Activated T-cell treated with anti-CD3 and anti-CD28 coated beads for 4 hours (primary cell): ENCODE measurements at regions not wholly inside any gene's neighbourhood (a gene's known extent, or its start where the extent isn't known, plus 50 kb on each side); places are given as distances from the start of the nearest gene placed in this dataset.
A peak's percentile ranks its signal among the peaks of the same experiment; 100 is the strongest.

ENCODE experiments used
- DNase-seq: peaks from one replicate; pipeline ENCODE4 v3.0.0-alpha.2; 2020

GRCh38 chr7:116083796-116084195 is 53.2 kb upstream of the TFEC start:
- no peak for DNase-seq

DNA sequence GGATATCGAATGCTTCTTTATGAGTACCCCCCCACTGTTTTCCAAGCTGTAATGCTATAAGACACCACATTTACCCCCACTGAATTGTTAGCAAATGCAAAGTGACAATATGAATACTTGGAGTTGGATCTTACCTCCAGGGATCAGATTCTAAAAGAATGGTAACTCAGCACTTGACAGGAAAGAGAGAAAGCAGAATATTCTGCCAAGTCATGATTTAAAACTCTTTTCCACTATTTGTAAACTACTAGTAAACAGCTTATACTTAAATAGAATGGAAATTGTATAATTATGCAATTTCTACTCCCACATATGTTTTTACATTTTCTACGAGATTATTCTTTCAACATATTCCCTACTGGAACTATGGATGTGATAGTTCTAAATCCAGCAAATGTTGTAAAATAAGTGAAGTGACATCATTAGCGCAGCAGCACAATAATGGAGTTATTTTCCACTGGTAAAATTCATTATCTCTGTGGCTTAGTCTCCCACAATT is 56.0 kb upstream of the TFEC start:
- DNase-seq = no peak

DNA sequence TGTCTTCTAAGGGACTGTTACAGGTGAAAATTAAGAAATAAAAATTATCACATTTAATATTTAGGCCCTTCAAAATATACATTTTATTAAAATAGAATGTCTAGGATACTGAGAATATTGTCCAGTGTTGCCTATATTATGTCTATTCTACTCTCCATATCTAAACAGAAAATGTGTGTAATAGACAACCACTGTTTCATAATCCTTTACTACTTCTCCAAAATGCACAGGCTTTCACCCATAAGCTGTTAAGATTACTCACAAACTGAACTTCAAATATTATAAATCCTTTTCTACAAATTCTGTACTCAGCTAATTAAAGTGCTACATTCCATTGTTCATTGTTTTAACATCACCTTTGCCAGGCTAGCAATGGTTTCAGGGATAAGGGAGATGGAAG is 56.7 kb upstream of the TFEC start:
- DNase-seq = no peak

DNA sequence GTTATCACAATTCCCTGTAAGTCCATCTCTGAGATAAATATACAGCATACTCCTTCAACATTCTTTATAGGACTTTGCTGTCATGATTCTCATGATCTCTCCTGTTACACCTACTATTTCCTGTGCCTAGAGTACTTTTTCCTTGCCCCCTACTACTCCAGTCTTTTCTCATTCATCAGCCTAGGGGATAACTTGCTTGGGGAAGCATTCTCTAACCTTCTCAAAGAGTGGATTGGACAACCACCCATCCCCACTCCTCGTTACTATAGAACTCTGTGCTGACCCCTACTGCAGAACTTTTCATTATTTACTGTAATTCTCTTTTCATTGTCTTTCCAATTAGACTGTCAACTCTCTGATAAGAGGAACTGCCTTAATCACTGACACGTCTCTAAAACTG is 57.4 kb upstream of the TFEC start:
- DNase-seq = no peak

- DNase-seq = no peak
Measured at GRCh38 chr7:116089293-116089692, 58.7 kb upstream of the TFEC start.

DNA sequence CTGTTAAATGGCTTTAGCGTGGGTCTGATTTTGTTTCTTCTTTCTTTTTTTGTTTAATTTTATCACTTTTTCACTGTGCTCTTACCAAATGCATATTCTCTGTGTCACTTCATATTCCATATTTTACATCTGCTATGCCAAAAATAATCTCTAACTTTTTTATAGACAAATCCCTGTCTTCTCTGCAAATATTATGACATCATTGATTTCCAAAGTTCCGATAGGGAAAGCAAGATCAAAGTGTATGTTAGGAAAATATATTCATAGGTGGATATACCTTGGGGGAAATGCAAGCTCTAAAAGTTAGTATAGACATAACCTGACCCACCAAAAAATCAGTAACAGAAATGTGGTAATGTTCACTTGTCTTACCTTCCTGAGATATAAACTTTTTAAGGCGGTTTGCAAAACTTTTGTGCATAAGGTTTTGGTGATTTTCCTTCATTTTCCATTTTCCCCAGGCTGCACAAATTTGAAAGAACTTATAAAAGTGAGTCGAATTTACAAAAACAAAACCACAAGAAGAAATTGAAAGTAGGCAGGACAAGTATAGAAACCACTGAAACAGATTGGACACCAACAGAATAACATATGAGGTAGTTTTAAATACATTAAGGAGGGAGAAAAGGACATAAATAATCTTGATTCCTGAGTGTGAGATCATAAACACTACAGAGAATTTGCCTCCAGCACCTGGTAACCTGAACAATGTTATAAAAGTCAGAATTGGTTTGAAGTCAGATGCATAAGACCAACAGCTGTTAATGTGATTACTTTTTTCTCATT is 63.1 kb upstream of the TFEC start:
- no peak for DNase-seq

DNA sequence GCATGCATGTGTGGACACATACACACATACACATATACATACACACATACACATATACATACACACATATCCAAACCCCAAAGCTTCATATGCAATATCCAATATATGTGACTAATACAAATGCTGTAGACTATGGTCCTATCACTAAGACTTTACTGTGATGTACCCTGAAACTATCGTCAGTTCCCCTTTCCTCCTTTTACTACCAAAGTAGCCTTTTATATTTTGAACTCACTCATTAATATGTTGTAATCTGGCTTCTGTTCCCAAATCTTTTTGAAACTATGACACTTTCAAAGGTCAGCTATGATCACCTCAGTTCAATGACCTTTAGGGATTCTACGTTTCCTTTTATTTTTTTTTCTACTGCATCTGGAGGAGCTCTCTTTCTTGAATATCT is 64.8 kb upstream of the TFEC start:
- no peak for DNase-seq

GRCh38 chr7:116097365-116098009 is 66.9 kb upstream of the TFEC start:
- no peak for DNase-seq

DNA sequence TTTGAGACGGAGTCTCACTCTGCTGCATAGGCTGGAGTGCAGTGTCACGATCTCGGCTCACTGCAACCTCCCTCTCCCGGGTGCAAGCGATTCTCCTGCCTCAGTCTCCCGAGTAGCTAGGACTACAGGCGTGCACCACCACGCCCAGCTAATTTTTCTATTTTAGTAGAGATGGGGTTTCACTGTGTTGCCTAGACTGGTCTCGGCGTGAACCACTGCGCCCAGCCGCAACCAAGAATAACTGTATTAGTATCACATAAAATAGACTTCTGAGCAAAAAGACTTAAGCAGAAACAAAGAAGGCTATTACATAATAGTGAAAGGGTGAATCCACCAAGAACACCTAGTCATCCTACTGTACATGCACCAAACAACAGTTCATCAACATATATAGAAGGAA is 67.6 kb upstream of the TFEC start:
- no peak for DNase-seq

DNA sequence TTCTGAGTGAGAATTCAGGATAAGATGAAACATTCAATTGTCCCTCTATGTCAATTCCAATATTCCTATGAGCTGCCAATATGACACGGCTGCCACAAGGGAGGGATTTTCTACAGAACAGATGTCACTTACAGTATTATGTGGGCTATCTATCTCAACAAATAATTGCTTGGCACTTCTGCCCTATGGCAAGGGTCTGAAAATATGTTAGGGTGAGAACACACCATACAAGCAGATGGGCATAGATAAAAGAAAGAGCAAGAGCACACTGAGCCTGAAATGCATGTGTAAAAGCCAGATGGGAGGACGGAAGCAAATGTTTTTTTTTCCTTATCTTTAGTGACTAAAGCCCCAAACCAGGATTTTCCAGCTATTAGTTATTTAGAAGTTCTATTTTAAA is 70.1 kb upstream of the TFEC start:
- DNase-seq = no peak

DNA sequence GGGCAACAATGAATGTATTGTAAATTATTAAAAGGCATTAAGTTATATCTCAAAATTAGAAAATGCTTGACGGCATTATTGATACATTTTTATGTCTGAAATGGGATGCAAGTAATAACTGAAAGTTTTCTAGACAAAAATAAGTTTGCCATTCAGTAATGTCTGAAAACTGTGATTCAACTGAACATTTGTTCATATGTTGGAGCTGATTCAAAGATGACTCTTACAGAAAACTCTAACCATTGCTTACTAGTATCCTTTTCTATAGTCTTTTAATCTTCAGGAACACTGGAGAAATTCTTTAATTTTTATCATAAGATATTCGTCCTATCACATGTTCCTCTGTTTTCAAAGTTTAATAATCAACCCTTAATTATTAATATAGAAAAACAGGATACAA is 71.1 kb upstream of the TFEC start:
- DNase-seq = no peak

- no peak for DNase-seq
Measured at GRCh38 chr7:116111475-116111874, 80.9 kb upstream of the TFEC start.

DNA sequence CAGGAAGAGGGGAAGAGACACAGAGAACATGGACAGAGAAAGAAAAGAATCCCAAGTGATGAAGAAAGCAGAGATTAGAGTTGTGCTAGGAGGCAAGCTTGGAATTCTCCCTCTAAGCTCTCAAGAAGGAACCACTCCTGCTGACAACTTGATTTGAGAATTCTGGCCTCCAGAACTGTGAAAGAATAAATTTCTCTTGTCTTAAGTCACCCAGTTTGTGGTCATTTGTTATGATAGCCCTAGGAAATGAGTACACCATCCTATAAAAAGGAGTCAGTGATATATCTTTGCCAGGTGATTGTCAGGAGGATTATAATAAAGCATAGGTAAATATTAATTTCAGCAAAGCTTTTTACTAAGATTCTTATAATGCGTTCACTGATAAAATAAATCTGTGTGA is 82.7 kb upstream of the TFEC start:
- no peak for DNase-seq

DNA sequence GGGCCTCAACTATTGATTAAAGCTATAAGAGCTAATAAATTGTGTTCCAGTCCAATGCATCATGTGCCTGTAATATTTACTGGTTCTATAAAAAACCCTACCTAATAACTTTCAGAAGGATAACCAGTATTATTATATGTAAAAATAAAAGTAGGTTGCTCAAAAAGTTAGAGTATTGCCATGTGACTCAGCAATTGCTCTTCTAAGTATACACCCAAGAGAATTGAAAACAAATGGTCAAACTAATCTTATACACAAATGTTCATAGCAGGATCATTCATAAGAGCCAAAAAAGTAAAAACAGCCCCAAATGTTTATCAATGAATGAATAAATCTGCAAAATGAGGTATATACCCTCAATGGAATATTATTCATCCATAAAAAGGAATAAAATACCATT is 89.5 kb upstream of the TES start:
- DNase-seq = no peak

DNA sequence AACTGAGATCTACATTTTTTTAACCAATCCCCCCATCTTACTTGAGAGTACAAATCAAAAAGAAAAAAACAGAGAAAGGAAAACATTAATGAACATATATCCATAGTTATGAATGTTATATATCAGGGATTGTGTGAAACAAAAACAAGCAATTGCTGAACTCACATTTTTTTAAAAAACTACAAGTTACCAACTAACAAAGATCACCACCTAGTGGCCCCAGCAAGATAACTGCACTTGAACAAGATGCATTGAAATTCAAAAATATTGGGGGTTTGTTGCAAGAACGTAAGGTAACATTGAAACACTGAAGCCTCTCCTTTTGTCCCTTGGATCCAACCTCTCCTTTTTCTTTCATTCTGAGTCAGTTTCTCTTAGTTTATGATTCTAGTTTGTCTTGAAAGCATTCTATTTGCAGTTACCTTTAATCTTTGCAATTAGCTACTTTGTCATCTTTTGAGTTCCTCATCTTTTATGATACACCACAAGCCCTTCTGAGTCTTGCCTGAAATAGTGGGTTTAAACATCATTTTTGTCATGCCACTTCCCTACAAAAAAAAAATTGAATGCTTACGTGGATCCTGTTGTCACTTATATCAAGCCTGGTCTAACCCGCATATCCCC is 87.3 kb upstream of the TES start:
- DNase-seq = no peak

GRCh38 chr7:116128139-116128538 is 82.2 kb upstream of the TES start:
- DNase-seq = no peak

- DNase-seq = no peak
Measured at GRCh38 chr7:116135306-116135705, 75.0 kb upstream of the TES start.

DNA sequence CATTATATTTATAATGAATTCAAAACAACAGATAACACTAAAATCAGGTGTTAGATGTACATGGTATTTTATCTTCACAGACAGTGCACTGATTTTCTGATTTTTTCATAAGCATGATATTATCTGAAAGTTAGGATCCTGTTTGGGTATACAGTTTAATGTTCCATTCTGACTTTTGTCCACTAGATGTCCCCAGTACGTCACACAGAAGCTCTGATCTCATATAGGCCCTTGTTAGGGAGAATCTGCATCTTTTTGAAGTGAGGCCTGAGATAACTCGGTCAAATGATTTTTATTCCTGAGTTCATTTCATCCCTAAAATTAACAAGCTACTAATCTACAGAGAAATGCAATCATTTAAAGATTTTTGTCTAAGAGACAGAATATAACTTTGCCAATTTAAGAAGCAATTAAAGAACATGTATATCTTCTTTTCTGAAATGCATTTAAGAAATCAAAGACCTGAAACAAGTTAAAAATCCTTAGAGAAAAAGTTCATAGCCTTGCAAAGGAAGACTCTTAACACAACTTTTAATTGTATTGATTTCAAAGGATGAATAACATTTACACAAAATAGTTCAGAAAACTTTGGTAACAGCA is 72.0 kb upstream of the TES start:
- DNase-seq = peak; percentile 4

DNA sequence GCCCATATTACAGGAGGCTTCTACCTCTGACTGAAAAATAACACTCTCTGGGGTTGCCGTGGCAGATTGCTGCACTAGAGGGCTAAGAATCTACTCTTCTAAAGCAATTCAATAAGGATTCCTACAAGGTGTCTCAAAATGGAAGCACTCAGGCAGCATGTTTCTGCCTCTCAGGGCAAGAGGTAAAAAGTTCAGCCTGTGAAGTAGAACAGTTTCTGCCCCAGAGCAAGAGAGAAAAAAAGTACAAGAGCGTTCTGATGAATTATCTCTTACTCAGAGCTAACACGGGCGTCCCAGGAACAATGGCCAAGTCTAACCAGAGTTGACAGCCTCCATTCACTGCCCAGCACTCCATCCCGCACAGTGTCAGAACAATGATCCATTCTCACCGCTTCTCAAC is 71.3 kb upstream of the TES start:
- no peak for DNase-seq

GRCh38 chr7:116139807-116140206 is 70.5 kb upstream of the TES start:
- no peak for DNase-seq

- DNase-seq = no peak
Measured at GRCh38 chr7:116142374-116142773, 68.0 kb upstream of the TES start.

- no peak for DNase-seq
Measured at GRCh38 chr7:116142850-116143249, 67.5 kb upstream of the TES start.

GRCh38 chr7:116145245-116145852 is 65.0 kb upstream of the TES start:
- DNase-seq = no peak
